A549 (cell line): ENCODE measurements at regions not wholly inside any gene's neighbourhood (a gene's known extent, or its start where the extent isn't known, plus 50 kb on each side); places are given as distances from the start of the nearest gene placed in this dataset.

Source experiments
- ATAC-seq, 2 experiments: fragments of 200-7000 bp in 1 of 2; fragments of >200 bp in 1 of 2; cut with Nextera tagmentation in 1 of 2; cut with Tn5 transposase in 1 of 2; 3 replicates each; pipeline versions ENCODE4 v1.8.0 to v1.9.1; 2018 to 2020; ENCODE audit warnings: mild to moderate bottlenecking in 1 of 2, moderate library complexity in 1 of 2
- CTCF ChIA-PET: fragments of 300-600 bp; sonication (Branson Sonifier 250); formaldehyde crosslinking; extraction: SDS; loops from one replicate; lab custom pipeline; 2021; ENCODE audit warnings: antibody characterized with exemption, inconsistent platforms; lab: Yijun Ruan, JAX
- POLR2A ChIA-PET: fragments of 350-600 bp; formaldehyde crosslinking; extraction: SDS; loops from one replicate; lab custom pipeline; 2021; ENCODE audit warnings: antibody characterized with exemption, inconsistent platforms; lab: Yijun Ruan, JAX
- DNase-seq, 2 experiments: peaks; one replicate each; pipeline versions ENCODE4 v3.0.0 to v3.0.0-alpha.2; 2011 to 2016; ENCODE audit warnings: low read depth in 1 of 2, low spot score in 1 of 2
- FAIRE-seq: peaks from 2 replicates; lab custom pipeline; 2011; peaks lifted over from hg19 to GRCh38; lab: Jason Lieb, UNC
- H3K27ac ChIP-seq, 2 experiments: fragments of >200 bp; sonication (Bioruptor Twin); formaldehyde crosslinking; 3 replicates each; pipeline ENCODE4 v1.5.1; 2016 to 2017
- H3K4me1 ChIP-seq: fragments of >200 bp; sonication (Bioruptor Twin); formaldehyde crosslinking; 3 replicates; pipeline ENCODE4 v1.6.1; 2016
- H3K4me2 ChIP-seq: fragments of >200 bp; sonication (Bioruptor Twin); formaldehyde crosslinking; 3 replicates; pipeline ENCODE4 v1.6.1; 2016
- H3K4me3 ChIP-seq: fragments of >200 bp; sonication (Bioruptor Twin); formaldehyde crosslinking; 3 replicates; pipeline ENCODE4 v1.5.1; 2016
- H3K9me3 ChIP-seq: fragments of >200 bp; sonication (Bioruptor Twin); formaldehyde crosslinking; 3 replicates; pipeline ENCODE4 v1.6.1; 2016
- BHLHE40 ChIP-seq: IDR thresholded peaks from 2 replicates; pipeline ENCODE4 v1.6.1; 2012; ENCODE audit warnings: low read depth, low read length, inconsistent platforms
- CBX2 ChIP-seq: fragments of 200-600 bp; sonication (generic); IDR thresholded peaks from 2 replicates; pipeline ENCODE4 v1.6.1; 2016; ENCODE audit warnings: low read depth, mild to moderate bottlenecking, borderline replicate concordance
- CTCF ChIP-seq: fragments of >200 bp; sonication (Bioruptor Twin); formaldehyde crosslinking; IDR thresholded peaks from 3 replicates; pipeline ENCODE4 v1.5.1; 2016
- ESRRA ChIP-seq: fragments of 150-350 bp; IDR thresholded peaks from 2 replicates; pipeline ENCODE4 v1.6.1; 2014; ENCODE audit warnings: mild to moderate bottlenecking, low read length, borderline replicate concordance
- GATA3 ChIP-seq: IDR thresholded peaks from 2 replicates; pipeline ENCODE4 v1.6.1; 2012; ENCODE audit warnings: borderline replicate concordance
- HEYL ChIP-seq: fragments of 250-450 bp; sonication (Bioruptor Pico); IDR thresholded peaks from 2 replicates; pipeline ENCODE4 v1.8.0; 2021; ENCODE audit warnings: mild to moderate bottlenecking, moderate library complexity
- HMGXB4 ChIP-seq: fragments of 250-450 bp; sonication (Bioruptor Pico); IDR thresholded peaks from 2 replicates; pipeline ENCODE4 v1.5.0; 2021; ENCODE audit warnings: mild to moderate bottlenecking, moderate library complexity, borderline replicate concordance
- HOXB5 ChIP-seq: fragments of 250-450 bp; sonication (Bioruptor Pico); IDR thresholded peaks from 2 replicates; pipeline ENCODE4 v1.5.0; 2020; ENCODE audit warnings: mild to moderate bottlenecking, moderate library complexity
- JUNB ChIP-seq: fragments of >200 bp; sonication (Bioruptor Twin); formaldehyde crosslinking; IDR thresholded peaks from 2 replicates; pipeline ENCODE4 v1.6.1; 2016
- MAFK ChIP-seq: fragments of 450-650 bp; IDR thresholded peaks from 2 replicates; pipeline ENCODE4 v1.6.1; 2014; ENCODE audit not compliant: partially characterized antibody
- MAZ ChIP-seq: fragments of 150-350 bp; IDR thresholded peaks from 2 replicates; pipeline ENCODE4 v1.6.1; 2014; ENCODE audit warnings: antibody characterized with exemption, low read depth, low read length, borderline replicate concordance
- NR3C1 ChIP-seq: fragments of >200 bp; sonication (Bioruptor Twin); formaldehyde crosslinking; IDR thresholded peaks from 3 replicates; pipeline ENCODE4 v1.6.1; 2017
- PHF8 ChIP-seq: fragments of 200-600 bp; sonication (generic); IDR thresholded peaks from 2 replicates; pipeline ENCODE4 v1.6.1; 2016; ENCODE audit warnings: low read depth, mild to moderate bottlenecking, antibody characterized with exemption, moderate library complexity, borderline replicate concordance
- POLR2AphosphoS2 ChIP-seq: conservative IDR thresholded peaks from 2 replicates; pipeline ENCODE4 v1.6.1; 2012; ENCODE audit warnings: low read length, improper control_type of control experiment, inconsistent platforms
- RARB ChIP-seq: fragments of 250-450 bp; sonication (Bioruptor Pico); IDR thresholded peaks from 2 replicates; pipeline ENCODE4 v1.8.0; 2021; ENCODE audit warnings: mild to moderate bottlenecking, moderate library complexity
- SMC3 ChIP-seq: fragments of >200 bp; sonication (Bioruptor Twin); formaldehyde crosslinking; IDR thresholded peaks from 3 replicates; pipeline ENCODE4 v1.6.1; 2018; ENCODE audit warnings: inconsistent platforms
- TFCP2L1 ChIP-seq: fragments of 250-450 bp; sonication (Bioruptor Pico); IDR thresholded peaks from 2 replicates; pipeline ENCODE4 v1.5.0; 2021; ENCODE audit warnings: mild to moderate bottlenecking
- USF2 ChIP-seq: fragments of 450-650 bp; IDR thresholded peaks from 2 replicates; pipeline ENCODE4 v1.6.1; 2014; ENCODE audit warnings: antibody characterized with exemption
- ZFP36 ChIP-seq: fragments of 450-650 bp; IDR thresholded peaks from 2 replicates; pipeline ENCODE4 v1.6.1; 2014; ENCODE audit warnings: borderline replicate concordance; ENCODE audit not compliant: partially characterized antibody
- ZSCAN20 ChIP-seq: fragments of 250-450 bp; sonication (Bioruptor Pico); IDR thresholded peaks from 2 replicates; pipeline ENCODE4 v1.8.0; 2022; ENCODE audit warnings: mild to moderate bottlenecking, moderate library complexity
- WGBS: methylation state at CpG from one replicate; pipeline ENCODE4 v1.1.6; 2017; ENCODE audit errors: missing lambda C conversion rate; 5-methylcytosine and 5-hydroxymethylcytosine counted together

- WGBS = 12% methylated on average over 3 of the region's 5 CpGs
- CTCF ChIA-PET = no interaction called here
Measured at GRCh38 chr9:8070779-8071444, 271.3 kb upstream of the DMAC1 start.

GRCh38 chr9:8062459-8062858, 262.9 kb upstream of the DMAC1 start:
- ATAC-seq (no peak), FAIRE-seq (no peak), DNase-seq (no peak)
- TF ChIP-seq HMGXB4 (CRISPR knock-in tag) (no peak), USF2 (no peak), BHLHE40 (no peak), ZFP36 (no peak), ZSCAN20 (no peak), RARB (no peak), HEYL (CRISPR knock-in tag) (no peak), SMC3 (no peak), ESRRA (no peak), PHF8 (no peak), TFCP2L1 (no peak), POLR2AphosphoS2 (no peak), HOXB5 (CRISPR knock-in tag) (no peak), MAFK (no peak), MAZ (no peak)
- H3K27ac ChIP-seq = no peak overlapping the region
- POLR2A ChIA-PET = no interaction called here
- CTCF ChIA-PET = no interaction called here
- no peaks in the 10 kb centered on the region for H3K9me3 ChIP-seq
- H3K4me3 ChIP-seq = no peak overlapping the region
- WGBS = 1% methylated on average over 5 of the region's 5 CpGs
- H3K4me1 ChIP-seq = no peaks in the 10 kb centered on the region
- H3K4me2 ChIP-seq = no peak overlapping the region

More at GRCh38 chr9:8070779-8071444, 271.3 kb upstream of the DMAC1 start:
- no peak overlapping the region for H3K4me3 ChIP-seq
- no peak overlapping the region for H3K27ac ChIP-seq
- POLR2A ChIA-PET = no interaction called here
- no peak for DNase-seq
- H3K4me2 ChIP-seq = no peak overlapping the region
- H3K9me3 ChIP-seq = no peaks in the 10 kb centered on the region
- no peak for ATAC-seq
- H3K4me1 ChIP-seq = no peaks in the 10 kb centered on the region
- no peak for TF ChIP-seq BHLHE40
- no peak for TF ChIP-seq GATA3
- TF ChIP-seq JUNB = no peak
- no peak for TF ChIP-seq CBX2
- no peak for TF ChIP-seq CTCF
- TF ChIP-seq NR3C1 = no peak
- TF ChIP-seq USF2 = no peak
- TF ChIP-seq POLR2AphosphoS2 = no peak
- FAIRE-seq = no peak
